22Rv1 (cell line): ENCODE measurements at regions not wholly inside any gene's neighbourhood (a gene's known extent, or its start where the extent isn't known, plus 50 kb on each side); places are given as distances from the start of the nearest gene placed in this dataset.

ENCODE experiments used
- H3K27ac ChIP-seq: fragments of 450-650 bp; 2 replicates; pipeline ENCODE4 v1.5.1; 2017
- ZFX ChIP-seq: fragments of 450-650 bp; IDR thresholded peaks from 2 replicates; pipeline ENCODE4 v1.6.1; 2017; ENCODE audit warnings: antibody characterized with exemption, borderline replicate concordance
- TF ChIP-seq, protein P1 (sequence below): fragments of 450-650 bp; IDR thresholded peaks from 2 replicates; pipeline ENCODE4 v1.5.1; 2017; ENCODE audit warnings: mild to moderate bottlenecking

DNA sequence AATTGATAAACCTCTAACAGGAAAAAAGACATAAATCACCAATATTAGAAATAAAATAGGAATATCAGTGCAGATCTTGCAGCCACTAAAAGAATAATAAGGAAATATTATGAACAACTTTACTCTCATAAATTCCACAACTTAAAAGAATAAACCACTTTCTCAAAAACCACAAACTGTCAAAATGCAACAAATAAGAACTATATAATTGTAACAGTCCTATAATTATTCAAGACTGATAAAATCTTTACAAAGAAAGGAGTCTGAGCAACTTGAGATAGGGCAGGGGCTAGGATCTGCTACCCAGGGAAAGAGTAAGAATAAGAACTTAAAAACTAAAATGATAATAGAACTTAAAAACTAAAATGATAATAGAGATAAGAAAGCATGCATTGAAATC, 169.5 kb upstream of the GDF10 start:
- TF ChIP-seq, protein P1, sequence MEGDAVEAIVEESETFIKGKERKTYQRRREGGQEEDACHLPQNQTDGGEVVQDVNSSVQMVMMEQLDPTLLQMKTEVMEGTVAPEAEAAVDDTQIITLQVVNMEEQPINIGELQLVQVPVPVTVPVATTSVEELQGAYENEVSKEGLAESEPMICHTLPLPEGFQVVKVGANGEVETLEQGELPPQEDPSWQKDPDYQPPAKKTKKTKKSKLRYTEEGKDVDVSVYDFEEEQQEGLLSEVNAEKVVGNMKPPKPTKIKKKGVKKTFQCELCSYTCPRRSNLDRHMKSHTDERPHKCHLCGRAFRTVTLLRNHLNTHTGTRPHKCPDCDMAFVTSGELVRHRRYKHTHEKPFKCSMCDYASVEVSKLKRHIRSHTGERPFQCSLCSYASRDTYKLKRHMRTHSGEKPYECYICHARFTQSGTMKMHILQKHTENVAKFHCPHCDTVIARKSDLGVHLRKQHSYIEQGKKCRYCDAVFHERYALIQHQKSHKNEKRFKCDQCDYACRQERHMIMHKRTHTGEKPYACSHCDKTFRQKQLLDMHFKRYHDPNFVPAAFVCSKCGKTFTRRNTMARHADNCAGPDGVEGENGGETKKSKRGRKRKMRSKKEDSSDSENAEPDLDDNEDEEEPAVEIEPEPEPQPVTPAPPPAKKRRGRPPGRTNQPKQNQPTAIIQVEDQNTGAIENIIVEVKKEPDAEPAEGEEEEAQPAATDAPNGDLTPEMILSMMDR, result no peak
- TF ChIP-seq ZFX, result no peak
- H3K27ac ChIP-seq, result no peak overlapping the region

DNA sequence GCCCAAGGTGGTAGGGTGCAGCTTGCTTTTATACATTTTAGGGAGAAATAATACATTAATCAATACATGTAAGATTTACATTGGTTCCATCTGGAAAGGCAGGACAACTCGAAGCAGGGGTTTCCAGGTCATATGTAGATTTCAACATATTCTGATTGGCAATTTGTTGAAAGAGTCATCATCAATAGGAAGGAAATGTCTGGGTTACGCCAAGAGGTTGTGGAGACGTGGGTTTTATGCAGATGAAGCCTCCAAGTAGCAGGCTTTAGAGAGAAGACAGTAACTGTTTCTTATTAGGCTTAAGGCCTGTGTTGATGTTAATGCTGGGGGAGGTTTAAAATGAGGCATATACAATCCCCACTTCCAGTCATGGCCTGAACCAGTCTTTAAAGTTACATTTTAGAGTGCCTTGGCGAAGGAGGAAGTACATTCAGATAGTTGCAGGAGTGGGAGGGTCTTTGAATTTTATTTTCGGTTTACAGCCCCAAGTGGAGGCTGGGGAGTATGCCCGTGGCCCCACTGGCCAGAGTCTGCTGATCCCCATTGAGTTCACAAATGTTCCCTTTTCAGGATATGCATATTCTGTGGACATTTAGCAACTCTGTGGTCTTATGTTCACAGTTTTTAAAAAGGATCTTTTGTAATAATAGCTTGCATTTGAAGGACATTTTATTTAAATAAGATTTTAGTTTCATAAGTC, 166.0 kb upstream of the GDF10 start:
- TF ChIP-seq ZFX, result no peak
- TF ChIP-seq, protein P1, result no peak
- no peak overlapping the region for H3K27ac ChIP-seq

DNA sequence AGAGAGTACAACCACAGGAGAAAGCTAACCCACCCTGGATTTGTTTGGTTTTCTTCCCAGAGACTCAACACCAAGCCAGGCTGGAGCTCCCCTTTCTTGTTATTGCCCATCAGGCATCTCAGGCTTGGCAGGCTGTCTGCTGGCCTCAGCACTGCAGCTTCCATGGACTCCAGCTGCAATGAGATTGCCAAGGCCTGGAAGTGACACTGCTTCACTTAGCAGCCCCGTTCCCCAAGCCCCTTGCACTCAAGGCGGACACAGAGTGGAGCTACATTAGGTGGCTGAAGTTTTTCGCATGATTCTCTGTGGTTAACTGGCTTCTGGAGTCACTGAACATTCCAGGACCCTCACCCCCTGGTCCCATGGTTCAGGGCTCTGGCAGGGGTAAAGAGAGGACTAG, 163.1 kb upstream of the GDF10 start:
- H3K27ac ChIP-seq, result no peak overlapping the region
- TF ChIP-seq, protein P1, result no peak
- no peak for TF ChIP-seq ZFX

DNA sequence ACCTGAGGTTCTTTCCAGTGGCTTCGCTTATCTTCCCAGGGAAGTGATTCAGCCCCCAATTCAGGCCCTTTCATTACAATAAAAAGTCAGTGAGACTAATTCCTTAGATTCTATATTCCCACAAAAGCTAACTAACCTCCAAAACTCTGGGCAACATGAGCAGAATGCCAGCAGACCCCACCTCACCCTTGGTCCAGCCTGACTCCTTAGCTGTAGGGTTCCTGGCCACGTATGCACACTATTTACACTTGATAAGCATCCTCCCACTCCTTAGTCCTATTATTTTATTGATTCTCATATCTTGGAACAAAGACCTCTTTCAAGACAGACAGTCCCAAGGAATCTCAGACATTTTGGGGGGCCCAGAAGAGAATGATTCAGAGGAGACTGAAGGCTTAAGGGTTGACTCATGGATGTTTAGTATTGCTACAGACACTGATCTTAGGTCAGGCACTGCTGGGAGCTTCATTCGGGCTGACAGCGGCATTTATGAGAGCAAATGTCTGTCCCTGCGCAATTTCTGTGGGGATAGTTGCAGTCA, 162.6 kb upstream of the GDF10 start:
- TF ChIP-seq, protein P1, result no peak
- TF ChIP-seq ZFX, result no peak
- no peak overlapping the region for H3K27ac ChIP-seq

DNA sequence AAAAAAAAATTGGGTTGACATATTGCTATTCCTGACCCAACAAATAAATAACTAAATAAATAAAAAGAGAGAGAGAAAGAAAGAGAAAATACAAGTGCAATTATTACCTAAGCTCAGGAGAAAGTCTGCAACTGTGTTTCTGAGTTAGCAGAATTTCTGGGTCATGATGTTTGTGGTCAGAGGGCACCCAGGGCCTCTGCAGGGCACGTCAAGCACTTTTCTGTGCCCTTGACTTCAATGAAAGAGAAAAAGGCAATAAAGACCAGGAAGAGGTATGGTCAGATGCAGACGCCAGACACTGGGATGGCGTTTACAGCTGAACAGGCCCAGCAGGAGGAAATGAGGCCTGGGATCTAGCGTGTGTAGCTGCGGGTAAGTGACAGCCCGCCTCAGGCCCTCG, 160.9 kb upstream of the GDF10 start:
- no peak overlapping the region for H3K27ac ChIP-seq
- TF ChIP-seq, protein P1, result no peak
- no peak for TF ChIP-seq ZFX

DNA sequence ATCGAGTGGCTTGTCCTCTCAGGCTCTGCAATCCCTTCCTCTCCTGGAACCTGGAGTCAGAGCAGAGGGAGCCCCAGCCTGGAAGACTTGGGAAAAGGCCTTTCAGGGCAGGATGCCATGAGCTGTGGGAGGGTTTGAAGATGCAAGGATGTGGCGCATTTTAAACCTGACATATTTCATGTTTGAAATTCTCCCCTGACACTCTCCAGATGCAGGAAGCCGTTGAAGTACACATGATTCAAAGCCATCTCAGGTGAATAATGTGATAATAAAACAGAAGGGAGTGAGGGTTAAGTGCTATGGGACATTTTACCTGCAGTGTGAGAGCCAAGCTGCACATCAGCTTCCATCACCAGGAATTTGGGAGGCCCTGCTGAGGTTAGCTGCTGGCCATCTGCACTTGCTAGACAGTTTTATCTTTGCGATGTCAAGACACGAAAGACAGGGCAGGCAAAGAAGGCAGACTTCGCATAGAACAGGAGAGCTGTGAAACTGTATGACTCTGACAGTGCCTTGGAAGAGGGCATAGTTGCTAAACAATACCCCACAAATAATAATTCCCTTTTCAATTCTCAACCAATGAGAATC, 159.1 kb upstream of the GDF10 start:
- no peak overlapping the region for H3K27ac ChIP-seq
- TF ChIP-seq, protein P1, result no peak
- no peak for TF ChIP-seq ZFX

DNA sequence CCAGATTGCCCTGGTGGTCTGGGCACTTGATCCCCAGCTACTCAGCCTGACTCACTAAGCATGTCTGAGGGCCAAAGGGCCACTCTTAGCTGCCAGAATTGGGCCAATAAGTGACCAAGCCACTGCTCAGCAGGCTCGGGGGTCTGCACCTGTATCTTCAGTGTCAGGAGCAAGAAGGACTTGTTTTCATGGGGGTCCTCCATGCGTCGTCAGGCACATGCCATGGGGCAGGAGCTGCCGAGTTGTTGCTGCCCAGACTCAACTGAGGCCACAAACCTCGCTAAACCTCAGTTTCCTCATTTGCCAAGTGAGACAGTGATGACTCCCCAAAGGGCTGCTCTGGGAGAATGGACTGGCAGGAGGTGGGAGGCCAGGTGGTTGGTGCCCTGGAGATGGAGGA, 158.6 kb upstream of the GDF10 start:
- TF ChIP-seq, protein P1, result no peak
- TF ChIP-seq ZFX, result no peak
- no peak overlapping the region for H3K27ac ChIP-seq
